H1 (cell line): ENCODE measurements at regions not wholly inside any gene's neighbourhood (a gene's known extent, or its start where the extent isn't known, plus 50 kb on each side); places are given as distances from the start of the nearest gene placed in this dataset.

Experiments
- ASH2L ChIP-seq: fragments of 200-600, 300-600 bp; sonication (generic); IDR thresholded peaks from one replicate; pipeline ENCODE4 v1.7.1; 2017; ENCODE audit warnings: low read length
- BACH1 ChIP-seq: IDR thresholded peaks from 2 replicates; pipeline ENCODE4 v1.6.1; 2012; ENCODE audit warnings: low read length, improper control_type of control experiment
- BRCA1 ChIP-seq: IDR thresholded peaks from 2 replicates; pipeline ENCODE4 v1.6.1; 2012; ENCODE audit warnings: low read depth, low read length, improper control_type of control experiment
- CBX8 ChIP-seq: fragments of 300-800, 300-1000 bp; sonication (generic); IDR thresholded peaks from 2 replicates; pipeline ENCODE4 v1.7.1; 2016; ENCODE audit warnings: low read depth, low read length, borderline replicate concordance
- CEBPB ChIP-seq: IDR thresholded peaks from 2 replicates; pipeline ENCODE4 v1.6.1; 2012; ENCODE audit warnings: low read depth, low read length
- CHD2 ChIP-seq: IDR thresholded peaks from 2 replicates; pipeline ENCODE4 v1.6.1; 2012; ENCODE audit warnings: low read length, improper control_type of control experiment
- CREB1 ChIP-seq: IDR thresholded peaks from 2 replicates; pipeline ENCODE4 v1.6.1; 2012; ENCODE audit warnings: inconsistent platforms
- CTCF ChIP-seq, 3 experiments: IDR thresholded peaks; 1 replicate in 2 of 3; 2 replicates in 1 of 3; pipeline versions ENCODE4 v1.5.1 to v1.6.1; 2011; ENCODE audit warnings: low read length in 3 of 3, mild to moderate bottlenecking in 3 of 3, inconsistent platforms in 2 of 3, low read depth in 1 of 3, moderate library complexity in 1 of 3; ENCODE audit not compliant: insufficient read depth in 1 of 3; ENCODE audit errors: control extremely low read depth in 1 of 3
- EZH2 ChIP-seq: fragments of 200-600 bp; sonication (generic); IDR thresholded peaks from 2 replicates; pipeline ENCODE4 v1.7.1; 2012; ENCODE audit warnings: low read depth, mild to moderate bottlenecking, moderate library complexity, low read length, inconsistent platforms; ENCODE audit not compliant: severe bottlenecking
- GTF2F1 ChIP-seq: IDR thresholded peaks from 2 replicates; pipeline ENCODE4 v1.6.1; 2012; ENCODE audit warnings: low read depth, low read length, improper control_type of control experiment, borderline replicate concordance
- HDAC2 ChIP-seq, 2 experiments: fragments of 300-600 bp in 1 of 2; sonication (generic) in 1 of 2; IDR thresholded peaks; 2 replicates each; pipeline ENCODE4 v1.6.1; 2011 to 2012; ENCODE audit warnings: low read depth in 2 of 2, low read length in 2 of 2, mild to moderate bottlenecking in 2 of 2, moderate library complexity in 2 of 2, borderline replicate concordance in 1 of 2, inconsistent platforms in 1 of 2
- PHF8 ChIP-seq: fragments of 200-600 bp; sonication (generic); conservative IDR thresholded peaks from 2 replicates; pipeline ENCODE4 v1.7.1; 2012; ENCODE audit warnings: low read depth, mild to moderate bottlenecking, inconsistent platforms, low read length, moderate library complexity
- POLR2A ChIP-seq, 2 experiments: IDR thresholded peaks; 1 replicate in 1 of 2; 2 replicates in 1 of 2; pipeline ENCODE4 v1.6.1; 2011; ENCODE audit warnings: low read depth in 2 of 2, low read length in 2 of 2, mild to moderate bottlenecking in 2 of 2; ENCODE audit errors: control extremely low read depth in 1 of 2
- RNF2 ChIP-seq: fragments of 200-900, 300-1000 bp; sonication (generic); IDR thresholded peaks from 2 replicates; pipeline ENCODE4 v1.7.1; 2016; ENCODE audit warnings: borderline replicate concordance, low read depth, mild to moderate bottlenecking, antibody characterized with exemption, low read length; ENCODE audit not compliant: poor library complexity, severe bottlenecking; ENCODE audit errors: missing control alignments
- SIX5 ChIP-seq: IDR thresholded peaks from 2 replicates; pipeline ENCODE4 v1.6.1; 2011; ENCODE audit warnings: mild to moderate bottlenecking, low read depth, low read length
- SP1 ChIP-seq: IDR thresholded peaks from 2 replicates; pipeline ENCODE4 v1.6.1; 2011; ENCODE audit warnings: low read depth, low read length
- TEAD4 ChIP-seq: IDR thresholded peaks from 2 replicates; pipeline ENCODE4 v1.6.1; 2012; ENCODE audit warnings: low read depth, low read length, inconsistent platforms, mixed read lengths

DNA sequence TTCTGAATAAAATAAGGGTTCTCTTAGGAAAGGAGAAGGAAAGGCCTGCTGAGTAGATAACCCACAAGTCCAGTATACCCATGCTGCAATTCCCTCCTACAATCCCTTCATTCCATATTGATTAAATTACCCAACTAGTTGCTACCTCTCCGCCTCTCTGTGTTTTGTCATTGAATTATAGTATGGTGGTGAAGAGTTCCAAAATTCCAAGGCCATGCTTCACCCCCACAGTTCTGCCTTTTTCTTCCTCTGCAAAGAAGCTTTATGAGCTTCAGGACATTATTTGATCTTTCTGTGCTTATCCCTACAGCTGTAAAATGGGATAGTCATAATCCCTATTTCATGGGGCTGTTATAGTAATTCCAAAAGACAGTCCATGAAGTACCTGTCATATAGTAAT is 215.6 kb downstream of the ACTL7B start (continued):
- TF ChIP-seq CREB1 (no peak), CTCF (IDR thresholded peaks at IDR 0.05; ENCODE audit: control extremely low read depth in 1 of 3, insufficient read depth in 1 of 3, low read depth in 1 of 3, low read length in 3 of 3) (no peak), GTF2F1 (no peak), BRCA1 (no peak), ASH2L (no peak), POLR2A (IDR thresholded peaks at IDR 0.05; ENCODE audit: control extremely low read depth in 1 of 2, low read depth in 2 of 2, low read length in 2 of 2) (no peak), CHD2 (no peak), TEAD4 (no peak), SP1 (no peak), BACH1 (no peak), CEBPB (no peak), RNF2 (no peak), SIX5 (no peak), PHF8 (no peak), HDAC2 (IDR thresholded peaks at IDR 0.05; ENCODE audit: borderline replicate concordance in 1 of 2, low read depth in 2 of 2, low read length in 2 of 2) (no peak), EZH2 (no peak), CBX8 (no peak)
- TF ChIP-seq, all 59 proteins: peak for 0
